ENCODE measurements at regions not wholly inside any gene's neighbourhood (a gene's known extent, or its start where the extent isn't known, plus 50 kb on each side); places are given as distances from the start of the nearest gene placed in this dataset.
A peak's percentile ranks its signal among the peaks of the same experiment; 100 is the strongest.
"Not testable (repeated sequence)": the region's sequence is repeated elsewhere in the genome, so short reads cannot be mapped to it uniquely, and the experiment has no call there.

GRCh38 chr10:56298941-56299340, 62.1 kb downstream of the ZWINT start:
- DNase-seq = no peak

DNA sequence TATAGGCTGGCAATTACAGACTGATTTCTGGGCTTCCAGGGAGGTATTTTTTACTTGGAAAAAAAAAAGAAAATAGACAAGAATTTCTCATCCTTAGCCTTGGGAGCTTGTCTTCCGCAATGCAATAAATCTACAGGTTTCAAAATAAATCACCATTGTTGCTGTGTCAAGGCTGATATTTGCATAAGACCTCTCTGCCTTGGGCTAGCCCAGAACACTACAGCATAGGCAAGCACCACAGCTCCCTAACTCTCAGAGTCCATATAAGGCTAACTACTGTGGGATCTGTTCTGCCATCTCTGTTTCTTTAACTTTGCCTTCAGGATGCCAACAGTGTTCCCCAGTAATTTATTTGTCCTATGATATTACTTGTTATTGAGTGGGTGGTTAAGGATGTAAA, 64.4 kb downstream of the ZWINT start:
- no peak for DNase-seq

DNA sequence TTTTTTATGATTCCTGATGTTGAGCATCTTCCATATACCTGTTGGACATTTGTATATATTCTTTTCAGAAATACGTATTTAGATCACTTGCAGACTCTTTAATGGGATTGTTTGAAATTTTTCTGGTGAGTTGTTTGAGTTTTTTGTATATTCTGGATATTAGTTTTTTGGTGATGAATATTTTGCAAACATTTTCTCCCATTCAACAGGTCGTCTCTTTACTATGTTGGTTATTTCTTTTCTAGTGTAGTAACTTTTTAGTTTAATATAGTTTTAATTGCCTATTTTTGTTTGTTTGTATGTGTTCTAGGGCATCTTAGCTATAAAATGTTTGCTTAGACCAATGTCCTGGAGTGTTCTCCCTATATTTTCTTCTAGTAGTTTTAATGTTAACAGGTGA, 72.7 kb downstream of the ZWINT start:
- no peak for DNase-seq

GRCh38 chr10:56286096-56286495, 75.0 kb downstream of the ZWINT start:
- no peak for DNase-seq

- DNase-seq = no peak
Observed at GRCh38 chr10:56279270-56279669, 81.8 kb downstream of the ZWINT start.

GRCh38 chr10:56269181-56269580, 91.9 kb downstream of the ZWINT start:
- no peak for DNase-seq

DNA sequence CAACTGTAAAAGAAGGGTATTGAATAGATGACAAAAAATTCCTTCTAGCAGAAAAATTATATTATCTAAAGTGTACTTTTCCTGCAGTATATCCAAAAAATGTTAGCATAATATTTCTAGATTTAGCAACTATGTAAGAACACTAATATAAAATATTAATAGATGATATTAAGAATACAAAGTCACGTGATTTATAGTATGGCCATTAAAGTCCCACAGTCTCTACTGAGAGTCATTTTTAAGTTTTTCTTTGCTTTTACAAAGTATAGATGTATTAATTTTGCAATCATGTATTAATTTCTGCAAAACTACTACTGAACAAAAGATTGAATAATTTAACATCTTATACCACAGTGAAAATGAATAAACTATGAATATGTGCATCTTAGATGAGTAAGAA, 94.9 kb downstream of the ZWINT start:
- DNase-seq = no peak

DNA sequence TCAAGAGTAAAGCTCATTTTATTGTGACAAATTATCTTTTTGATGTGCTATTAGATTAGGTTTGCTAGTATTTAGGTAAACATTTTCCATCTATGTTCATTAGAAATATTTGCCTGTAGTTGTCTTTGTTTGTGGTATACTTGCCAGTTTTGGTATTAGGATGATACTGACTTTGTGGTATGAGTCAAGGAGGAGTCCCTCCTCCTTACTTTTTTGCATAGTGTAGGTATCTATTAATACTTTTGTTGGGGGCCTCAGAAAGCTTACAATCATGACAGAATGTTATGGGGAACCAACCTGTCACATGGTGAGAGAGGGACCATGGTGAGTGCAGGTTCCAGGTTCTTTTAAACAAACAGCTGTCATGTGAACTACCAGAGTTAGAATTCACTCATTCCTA, 102.1 kb downstream of the ZWINT start:
- no peak for DNase-seq

GRCh38 chr10:56258378-56258777, 102.7 kb downstream of the ZWINT start:
- DNase-seq = no peak

- no peak for DNase-seq
Observed at GRCh38 chr10:56255298-56255697, 105.8 kb downstream of the ZWINT start.

GRCh38 chr10:56240471-56240870, 120.6 kb downstream of the ZWINT start:
- DNase-seq = no peak

GRCh38 chr10:56231436-56231835, 129.6 kb downstream of the ZWINT start:
- no peak for DNase-seq

GRCh38 chr10:56222237-56222636, 138.8 kb downstream of the ZWINT start:
- DNase-seq = no peak

GRCh38 chr10:56212951-56213350, 148.1 kb downstream of the ZWINT start:
- no peak for DNase-seq

DNA sequence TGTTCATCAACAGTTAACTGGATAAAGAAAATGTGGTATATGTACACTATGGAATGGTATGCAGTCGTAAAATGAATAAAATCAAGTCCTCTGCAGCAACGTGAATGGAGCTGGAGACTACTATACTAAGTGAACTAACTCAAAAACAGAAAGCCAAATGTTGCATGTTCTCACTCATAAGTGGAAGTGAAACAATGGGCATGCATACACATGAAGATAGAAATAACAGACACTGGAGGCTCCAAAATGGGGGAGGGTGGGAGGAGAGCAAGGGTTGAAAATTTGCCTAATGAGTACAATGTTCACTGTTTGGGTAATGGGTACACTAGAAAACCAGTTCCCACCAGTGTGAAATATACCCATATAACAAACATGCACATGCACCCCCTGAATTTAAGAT, 179.5 kb downstream of the ZWINT start:
- DNase-seq = no peak

- no peak for DNase-seq
Observed at GRCh38 chr10:56178210-56178609, 182.8 kb downstream of the ZWINT start.

DNA sequence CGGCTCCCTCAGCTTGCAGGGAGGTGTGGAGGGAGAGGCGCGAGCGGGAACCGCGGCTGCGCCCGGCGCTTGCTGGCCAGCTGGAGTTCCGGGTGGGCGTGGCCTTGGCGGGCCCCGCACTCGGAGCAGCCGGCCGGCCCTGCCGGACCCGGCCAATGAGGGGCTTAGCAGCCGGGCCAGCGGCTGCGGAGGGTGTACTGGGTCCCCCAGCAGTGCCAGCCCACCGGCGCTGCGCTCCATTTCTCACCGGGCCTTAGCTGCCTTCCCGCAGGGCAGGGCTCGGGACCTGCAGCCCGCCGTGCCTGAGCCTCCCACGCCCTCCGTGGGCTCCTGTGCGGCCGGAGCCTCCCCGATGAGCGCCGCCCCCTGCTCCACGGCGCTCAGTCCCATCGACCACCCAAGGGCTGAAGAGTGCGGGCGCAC, 206.0 kb downstream of the ZWINT start:
- DNase-seq = not testable (repeated sequence)

DNA sequence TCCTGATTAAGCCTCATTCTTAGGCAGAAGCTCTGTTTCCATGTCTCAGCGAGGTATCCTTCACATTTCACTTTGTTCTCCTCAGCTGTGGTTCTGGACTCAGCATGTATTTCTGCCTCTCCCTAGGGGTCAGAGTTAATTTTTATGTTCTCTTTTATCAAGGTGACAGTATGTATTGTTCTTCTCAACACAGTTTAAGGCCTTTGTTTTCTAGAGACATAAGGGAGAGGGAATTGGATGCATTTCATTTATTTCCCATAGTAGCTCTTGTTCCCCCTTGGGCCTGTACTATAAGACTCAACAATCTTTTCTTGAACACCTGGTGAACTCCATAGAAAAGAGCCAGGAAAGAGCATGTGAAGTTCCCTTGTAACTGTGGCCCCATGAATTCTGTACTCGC, 214.3 kb downstream of the ZWINT start:
- no peak for DNase-seq

GRCh38 chr10:56142092-56142728, 218.8 kb downstream of the ZWINT start:
- peak; percentile 16 to 61 for DNase-seq

DNA sequence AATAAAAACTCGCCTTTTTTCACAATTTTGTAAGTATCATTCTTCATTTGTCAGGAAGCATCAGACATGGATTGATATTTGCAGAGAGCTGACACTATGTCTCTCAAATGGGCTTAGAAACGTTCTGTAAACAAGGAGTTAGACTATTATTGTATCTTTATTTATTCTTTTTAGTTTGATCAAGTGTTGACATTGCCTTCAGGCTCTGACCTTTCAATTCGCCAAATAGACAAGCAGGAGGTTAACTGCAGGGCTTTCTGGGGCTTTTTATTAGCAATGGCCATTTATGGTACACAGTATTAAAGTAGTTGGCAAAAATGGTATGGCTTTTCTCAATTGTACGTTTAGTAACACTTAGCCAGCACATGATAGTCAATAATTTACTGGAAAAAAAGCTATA, 221.7 kb downstream of the ZWINT start:
- no peak for DNase-seq

GRCh38 chr10:56135828-56136227, 225.2 kb downstream of the ZWINT start:
- peak; percentile 39 to 44 for DNase-seq

GRCh38 chr10:56123247-56123646, 237.8 kb downstream of the ZWINT start:
- no peak for DNase-seq

DNA sequence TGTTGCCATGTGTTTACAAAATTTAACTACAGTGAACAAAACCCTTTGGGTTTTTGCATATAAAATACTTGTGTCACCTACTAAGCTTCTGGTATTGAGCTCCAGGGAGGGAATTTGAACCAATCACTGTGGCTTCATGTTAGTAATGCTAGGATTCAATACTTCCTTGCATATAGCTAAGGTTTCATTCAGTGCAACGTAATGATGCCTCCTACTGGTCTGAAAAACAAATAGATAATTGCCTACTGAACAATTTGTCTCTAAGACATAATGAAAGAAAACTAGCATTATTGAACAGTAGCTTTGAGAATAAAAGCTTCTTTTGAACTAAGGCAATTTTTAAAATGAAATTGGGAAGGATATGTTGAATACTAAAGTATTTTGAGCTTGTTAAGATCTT, 244.4 kb downstream of the ZWINT start:
- DNase-seq = peak; percentile 65 to 66

- DNase-seq = no peak
Observed at GRCh38 chr10:56109454-56109853, 251.6 kb downstream of the ZWINT start.

DNA sequence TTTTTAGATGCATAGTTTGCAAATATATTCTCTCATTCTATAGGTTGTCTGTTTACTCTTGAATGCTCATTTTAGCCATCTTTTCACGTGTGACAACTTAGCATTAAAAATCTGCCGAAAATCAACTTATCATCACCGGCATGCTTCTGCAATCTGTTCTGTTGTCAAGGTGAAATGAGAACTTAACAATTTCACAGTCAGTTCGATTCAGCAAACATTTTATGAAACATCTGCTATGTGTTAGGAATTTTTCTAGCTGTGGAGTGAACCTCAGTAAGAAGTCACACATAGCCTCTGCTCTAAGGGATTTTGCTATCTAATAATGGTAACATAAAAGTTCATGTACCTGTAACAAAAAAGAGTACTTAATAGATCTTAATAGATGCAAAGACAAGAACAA, 256.1 kb downstream of the ZWINT start:
- no peak for DNase-seq

GRCh38 chr10:56104487-56104886, 256.6 kb downstream of the ZWINT start:
- no peak for DNase-seq
